ENCODE measurements at regions not wholly inside any gene's neighbourhood (a gene's known extent, or its start where the extent isn't known, plus 50 kb on each side); places are given as distances from the start of the nearest gene placed in this dataset.

GRCh38 chr1:5685446-5686040 is 306.7 kb downstream of the NPHP4 start:
- ATAC-seq (ENCODE audit: low read depth) (no peak), DNase-seq (no peak)
- Mint-ChIP-seq H3K4me1 (no peaks in the 10 kb centered on the region), H3K27me3 (peaks cover 9% of the 10 kb centered on the region), H3K27ac (no peak overlapping the region), H3K9me3 (ENCODE audit: insufficient read depth) (no peaks in the 10 kb centered on the region), H3K4me3 (no peak overlapping the region)
- intact Hi-C loops (cut with micrococcal nuclease): no loop called here
- H3K4me2 ChIP-seq (replicated peaks; ENCODE audit: low read depth, low read length, poor library complexity, severe bottlenecking): no peak overlapping the region
- no peak overlapping the region for H3K27ac ChIP-seq (ENCODE audit: low read length in 2 of 2)
- H3K4me3 ChIP-seq (ENCODE audit: control extremely low read depth in 1 of 5, extremely low read depth in 1 of 5, insufficient read depth in 1 of 5, low read depth in 2 of 5, low read length in 4 of 5): no peak overlapping the region
- H3K4me1 ChIP-seq (ENCODE audit: control insufficient read depth in 2 of 2, insufficient read depth in 2 of 2, low read length in 2 of 2): no peaks in the 10 kb centered on the region
- H3K36me3 ChIP-seq (replicated peaks in 1 of 2; ENCODE audit: control extremely low read depth in 1 of 2, control insufficient read depth in 1 of 2, extremely low read depth in 1 of 2, insufficient read depth in 2 of 2, low read length in 1 of 2): no peaks in the 10 kb centered on the region
- H3K79me2 ChIP-seq (ENCODE audit: control insufficient read depth, insufficient read depth, low read length): no peaks in the 10 kb centered on the region
- no peaks in the 10 kb centered on the region for H3K9me3 ChIP-seq (ENCODE audit: control extremely low read depth in 1 of 3, control insufficient read depth in 2 of 3, insufficient read depth in 1 of 3, low read length in 2 of 3)
- no peak overlapping the region for H2AFZ ChIP-seq (ENCODE audit: insufficient read depth, low read depth, low read length, poor library complexity, severe bottlenecking)
- ChIA-PET POLR2A (no interaction called here), CTCF (no interaction called here)
- no peak overlapping the region for H3K9ac ChIP-seq (ENCODE audit: low read length)
- H4K20me1 ChIP-seq (ENCODE audit: control insufficient read depth, insufficient read depth, low read length, poor library complexity, severe bottlenecking): no peaks in the 10 kb centered on the region
- 92% methylated on average over 8 of the region's 10 CpGs for WGBS (ENCODE audit: insufficient coverage)
- no peak for TF ChIP-seq CTCF (IDR thresholded peaks at IDR 0.05)
- no peak for TF ChIP-seq EZH2 (IDR thresholded peaks at IDR 0.05; ENCODE audit: borderline replicate concordance, insufficient read depth, low read depth, low read length, poor library complexity, severe bottlenecking)
- no peaks in the 10 kb centered on the region for H3K27me3 ChIP-seq (replicated peaks in 1 of 4; ENCODE audit: control extremely low read depth in 1 of 4, control insufficient read depth in 3 of 4, insufficient read depth in 4 of 4, low read length in 3 of 4)

GRCh38 chr1:5684791-5685190 is 307.4 kb downstream of the NPHP4 start:
- Histone ChIP-seq H3K9ac (ENCODE audit: low read length) (no peak overlapping the region), H2AFZ (ENCODE audit: insufficient read depth, low read depth, low read length, poor library complexity, severe bottlenecking) (no peak overlapping the region), H3K4me1 (ENCODE audit: control insufficient read depth in 2 of 2, insufficient read depth in 2 of 2, low read length in 2 of 2) (no peaks in the 10 kb centered on the region), H3K27ac (ENCODE audit: low read length in 2 of 2) (no peak overlapping the region), H3K4me3 (ENCODE audit: control extremely low read depth in 1 of 5, extremely low read depth in 1 of 5, insufficient read depth in 1 of 5, low read depth in 2 of 5, low read length in 4 of 5) (no peak overlapping the region), H4K20me1 (ENCODE audit: control insufficient read depth, insufficient read depth, low read length, poor library complexity, severe bottlenecking) (no peaks in the 10 kb centered on the region), H3K9me3 (ENCODE audit: control extremely low read depth in 1 of 3, control insufficient read depth in 2 of 3, insufficient read depth in 1 of 3, low read length in 2 of 3) (no peaks in the 10 kb centered on the region), H3K4me2 (replicated peaks; ENCODE audit: low read depth, low read length, poor library complexity, severe bottlenecking) (no peak overlapping the region), H3K79me2 (ENCODE audit: control insufficient read depth, insufficient read depth, low read length) (no peaks in the 10 kb centered on the region), H3K27me3 (replicated peaks in 1 of 4; ENCODE audit: control extremely low read depth in 1 of 4, control insufficient read depth in 3 of 4, insufficient read depth in 4 of 4, low read length in 3 of 4) (no peaks in the 10 kb centered on the region), H3K36me3 (replicated peaks in 1 of 2; ENCODE audit: control extremely low read depth in 1 of 2, control insufficient read depth in 1 of 2, extremely low read depth in 1 of 2, insufficient read depth in 2 of 2, low read length in 1 of 2) (no peaks in the 10 kb centered on the region)
- ChIA-PET CTCF (no interaction called here), POLR2A (no interaction called here)
- no peak for DNase-seq
- Mint-ChIP-seq H3K27me3 (peaks cover 9% of the 10 kb centered on the region), H3K4me1 (no peaks in the 10 kb centered on the region), H3K9me3 (ENCODE audit: insufficient read depth) (no peaks in the 10 kb centered on the region), H3K4me3 (no peak overlapping the region), H3K27ac (no peak overlapping the region)
- no peak for TF ChIP-seq EZH2 (IDR thresholded peaks at IDR 0.05; ENCODE audit: borderline replicate concordance, insufficient read depth, low read depth, low read length, poor library complexity, severe bottlenecking)
- TF ChIP-seq CTCF (IDR thresholded peaks at IDR 0.05): no peak
- intact Hi-C loops (cut with micrococcal nuclease): no loop called here
- ATAC-seq (ENCODE audit: low read depth): no peak
- 92% methylated on average over 10 of the region's 11 CpGs for WGBS (ENCODE audit: insufficient coverage)
